GM21786 (cell line): ENCODE measurements at regions not wholly inside any gene's neighbourhood (a gene's known extent, or its start where the extent isn't known, plus 50 kb on each side); places are given as distances from the start of the nearest gene placed in this dataset.
"Not testable (repeated sequence)": the region's sequence is repeated elsewhere in the genome, so short reads cannot be mapped to it uniquely, and the experiment has no call there.

ENCODE experiments used
- ATAC-seq: cut with Tn5 transposase; IDR thresholded peaks from one replicate; pipeline ENCODE4 v1.9.1; 2021; ENCODE audit not compliant: unreplicated experiment

GRCh38 chr5:6321078-6321477 is 57.3 kb downstream of the MED10 start:
- ATAC-seq = no peak

GRCh38 chr5:6319116-6319515 is 59.2 kb downstream of the MED10 start:
- no peak for ATAC-seq

GRCh38 chr5:6317116-6317798 is 61.1 kb downstream of the MED10 start:
- ATAC-seq = no peak

GRCh38 chr5:6315580-6315979 is 62.8 kb downstream of the MED10 start:
- ATAC-seq = no peak

GRCh38 chr5:6311568-6312501 is 66.5 kb downstream of the MED10 start:
- no peak for ATAC-seq

- no peak for ATAC-seq
Measured at GRCh38 chr5:6309949-6310348, 68.4 kb downstream of the MED10 start.

- no peak for ATAC-seq
Measured at GRCh38 chr5:6308683-6309082, 69.7 kb downstream of the MED10 start.

- ATAC-seq = no peak
Measured at GRCh38 chr5:6307304-6307703, 71.0 kb downstream of the MED10 start.

GRCh38 chr5:6305853-6306252 is 72.5 kb downstream of the MED10 start:
- no peak for ATAC-seq

- no peak for ATAC-seq
Measured at GRCh38 chr5:6302684-6303083, 75.7 kb downstream of the MED10 start.

- ATAC-seq = no peak
Measured at GRCh38 chr5:6302075-6302474, 76.3 kb downstream of the MED10 start.

- ATAC-seq = no peak
Measured at GRCh38 chr5:6296524-6296923, 81.8 kb downstream of the MED10 start.

GRCh38 chr5:6291961-6292360 is 86.4 kb downstream of the MED10 start:
- no peak for ATAC-seq

GRCh38 chr5:6289239-6289638 is 89.1 kb downstream of the MED10 start:
- no peak for ATAC-seq

- ATAC-seq = no peak
Measured at GRCh38 chr5:6287176-6287575, 91.2 kb downstream of the MED10 start.

GRCh38 chr5:6286404-6286803 is 91.9 kb downstream of the MED10 start:
- no peak for ATAC-seq

GRCh38 chr5:6284491-6284890 is 93.9 kb downstream of the MED10 start:
- not testable (repeated sequence) for ATAC-seq

GRCh38 chr5:6282352-6282751 is 96.0 kb downstream of the MED10 start:
- ATAC-seq = no peak

GRCh38 chr5:6281818-6282217 is 96.5 kb downstream of the MED10 start:
- no peak for ATAC-seq

- ATAC-seq = no peak
Measured at GRCh38 chr5:6280425-6281100, 97.8 kb downstream of the MED10 start.

GRCh38 chr5:6279607-6280006 is 98.7 kb downstream of the MED10 start:
- ATAC-seq = no peak
